ENCODE measurements at regions not wholly inside any gene's neighbourhood (a gene's known extent, or its start where the extent isn't known, plus 50 kb on each side); places are given as distances from the start of the nearest gene placed in this dataset.

GRCh38 chr21:14863745-14864210 lies 201.0 kb downstream of the NRIP1 start:
- Histone ChIP-seq H3K4me3 (no peak overlapping the region), H3K9ac (ENCODE audit: insufficient read depth in 1 of 2, low read depth in 2 of 2, low read length in 2 of 2) (no peak overlapping the region), H3K27me3 (ENCODE audit: control insufficient read depth in 2 of 2, insufficient read depth in 2 of 2, low read length in 2 of 2) (no peaks in the 10 kb centered on the region), H3K9me1 (ENCODE audit: control insufficient read depth, insufficient read depth, low read length) (no peaks in the 10 kb centered on the region), H2AFZ (ENCODE audit: low read depth, low read length) (peak overlapping the region; percentile 70), H3K4me2 (ENCODE audit: insufficient read depth, low read length) (no peak overlapping the region), H4K20me1 (replicated peaks; ENCODE audit: control insufficient read depth, insufficient read depth, low read length) (no peaks in the 10 kb centered on the region), H3K27ac (ENCODE audit: extremely low read depth, low read depth, low read length) (peak overlapping the region; percentile 18; the same call in 1 of the 3 replicates), H3K9me3 (replicated peaks; ENCODE audit: control insufficient read depth, insufficient read depth, low read depth, low read length) (no peaks in the 10 kb centered on the region), H3K4me1 (replicated peaks in 1 of 2; ENCODE audit: control insufficient read depth in 2 of 2, insufficient read depth in 2 of 2, low read length in 2 of 2) (peaks cover 0 to 16% of the 10 kb centered on the region in 2 experiments; a peak in 2 of 5 replicates), H3K36me3 (ENCODE audit: control insufficient read depth, insufficient read depth, low read length) (no peaks in the 10 kb centered on the region), H3K79me2 (ENCODE audit: control insufficient read depth, insufficient read depth, low read length) (no peaks in the 10 kb centered on the region)
- 31% methylated on average over 5 of the region's 5 CpGs for WGBS (ENCODE audit: insufficient coverage, low coverage, missing lambda C conversion rate)
- peak; percentile 64 for ATAC-seq
- no TSS peak for BruUV-seq (replicated peaks)
- intact Hi-C loops (cut with micrococcal nuclease) (loop anchor here (1.0 to 10.0 kb wide), 6 partner anchors 199 to 731 kb away; partner anchors contain the start of gene NRIP1), in situ Hi-C loops (cut with MboI) (no loop called here)
- no peak for FAIRE-seq
- POLR2A ChIA-PET, result no interaction called here
- CTCF ChIA-PET (ENCODE audit: low intra/inter-chr PET ratio), result interaction anchor here (0.7 to 2.6 kb wide), 2 partner anchors 89 to 619 kb away, joined by 4 to 10 read pairs; no protein-coding TSS in a partner anchor
- peak in 2 of 4 experiments; percentile 18 to 50 for DNase-seq (ENCODE audit: extremely low read depth in 1 of 4, low spot score in 3 of 4)
- TF ChIP-seq NR2C2 (CRISPR knock-in tag; IDR thresholded peaks at IDR 0.05) (no peak), NR2C2 (tag; IDR thresholded peaks at IDR 0.05) (no peak), CHD1 (IDR thresholded peaks at IDR 0.05; ENCODE audit: low read length) (no peak), ZBTB5 (IDR thresholded peaks at IDR 0.05) (no peak), STAT5B (CRISPR knock-in tag; IDR thresholded peaks at IDR 0.05) (no peak), ZNF224 (CRISPR knock-in tag; IDR thresholded peaks at IDR 0.05) (no peak), XRCC3 (IDR thresholded peaks at IDR 0.05) (no peak), HCFC1 (IDR thresholded peaks at IDR 0.05; ENCODE audit: low read depth, low read length) (no peak), ZNF639 (CRISPR knock-in tag; conservative IDR thresholded peaks at IDR 0.05 in 1 of 2, IDR thresholded peaks at IDR 0.05 in 1 of 2) (no peak), ZSCAN32 (CRISPR knock-in tag; IDR thresholded peaks at IDR 0.05) (no peak), TBL1XR1 (IDR thresholded peaks at IDR 0.05; ENCODE audit: low read length in 2 of 2) (no peak), CC2D1A (IDR thresholded peaks at IDR 0.05) (no peak), NFIC (IDR thresholded peaks at IDR 0.05) (0 out of 2 replicates have a peak, but pooled peaks have one; percentile 29), TEAD4 (IDR thresholded peaks at IDR 0.05; ENCODE audit: low read length) (no peak), TEAD4 (CRISPR knock-in tag; IDR thresholded peaks at IDR 0.05; ENCODE audit: borderline replicate concordance) (no peak)

Measured in K562 (cell line).